Superior temporal gyrus (tissue), 1 donor: ENCODE measurements at regions not wholly inside any gene's neighbourhood (a gene's known extent, or its start where the extent isn't known, plus 50 kb on each side); places are given as distances from the start of the nearest gene placed in this dataset.
A peak's percentile ranks its signal among the peaks of the same experiment; 100 is the strongest.
"Not testable (repeated sequence)": the region's sequence is repeated elsewhere in the genome, so short reads cannot be mapped to it uniquely, and the experiment has no call there.

ENCODE experiments used
- DNase-seq: peaks from one replicate; pipeline ENCODE4 v3.0.0-alpha.2; 2016; ENCODE audit errors: extremely low spot score

- DNase-seq = no peak
Observed at GRCh38 chrX:129361576-129361975, 161.7 kb downstream of the SMARCA1 start.

- peak; percentile 45 for DNase-seq
Observed at GRCh38 chrX:129360175-129360574, 163.1 kb downstream of the SMARCA1 start.

GRCh38 chrX:129359269-129359668, 164.0 kb downstream of the SMARCA1 start:
- DNase-seq = no peak

GRCh38 chrX:129357428-129357827, 165.9 kb downstream of the SMARCA1 start:
- not testable (repeated sequence) for DNase-seq

DNA sequence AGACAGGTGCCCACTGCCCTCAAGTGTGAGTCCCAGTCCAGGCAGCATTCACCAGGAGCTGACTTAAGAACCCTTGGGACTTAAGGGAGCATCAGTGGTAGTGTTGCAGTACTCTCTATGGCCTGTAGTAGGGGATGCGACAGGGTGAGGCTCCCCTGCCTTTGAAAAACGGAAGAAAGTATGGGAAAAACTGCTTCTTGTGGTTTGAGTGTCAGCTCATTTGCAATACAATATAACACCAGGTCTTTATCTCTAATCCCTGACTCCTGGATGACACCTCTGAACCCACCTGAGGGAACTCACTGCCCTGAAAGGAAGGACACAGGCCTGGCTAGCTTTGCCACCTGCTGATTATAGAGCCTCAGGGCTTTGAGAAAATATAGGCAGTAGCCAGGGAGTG, 176.0 kb downstream of the SMARCA1 start:
- no peak for DNase-seq

- DNase-seq = no peak
Observed at GRCh38 chrX:129346574-129346973, 176.7 kb downstream of the SMARCA1 start.

DNA sequence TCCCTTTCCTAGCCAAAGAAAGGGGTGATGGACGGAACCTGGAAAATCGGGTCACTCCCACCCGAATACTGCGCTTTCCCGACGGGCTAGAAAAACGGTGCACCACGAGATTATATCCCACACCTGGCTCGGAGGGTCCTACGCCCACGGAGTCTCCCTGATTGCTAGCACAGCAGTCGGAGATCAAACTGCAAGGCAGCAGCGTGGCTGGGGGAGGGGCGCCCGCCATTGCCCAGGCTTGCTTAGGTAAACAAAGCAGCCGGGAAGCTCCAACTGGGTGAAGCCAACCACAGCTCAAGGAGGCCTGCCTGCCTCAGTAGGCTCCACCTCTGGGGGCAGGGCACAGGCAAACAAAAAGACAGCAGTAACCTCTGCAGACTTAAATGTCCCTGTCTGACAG, 186.0 kb downstream of the SMARCA1 start:
- DNase-seq = not testable (repeated sequence)

DNA sequence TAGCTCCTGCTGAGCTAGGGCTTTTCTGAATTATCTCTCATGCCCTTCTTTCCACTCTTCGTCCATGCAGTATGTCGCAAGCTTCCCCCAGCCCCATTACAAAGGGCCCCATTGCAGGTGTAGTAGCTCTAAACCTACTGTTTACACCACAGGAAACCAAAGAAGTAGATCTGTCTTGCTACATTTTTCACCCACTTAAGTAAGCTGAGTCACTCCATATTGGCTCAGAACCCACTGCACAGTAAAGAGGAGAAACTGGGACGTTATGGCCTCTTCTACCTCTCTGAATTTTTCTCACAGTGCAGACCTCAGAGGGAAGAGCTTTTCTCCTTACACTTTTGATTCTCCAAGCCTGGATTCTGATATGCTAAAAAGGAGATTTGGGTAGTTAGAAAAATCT, 200.2 kb downstream of the SMARCA1 start:
- DNase-seq = no peak

DNA sequence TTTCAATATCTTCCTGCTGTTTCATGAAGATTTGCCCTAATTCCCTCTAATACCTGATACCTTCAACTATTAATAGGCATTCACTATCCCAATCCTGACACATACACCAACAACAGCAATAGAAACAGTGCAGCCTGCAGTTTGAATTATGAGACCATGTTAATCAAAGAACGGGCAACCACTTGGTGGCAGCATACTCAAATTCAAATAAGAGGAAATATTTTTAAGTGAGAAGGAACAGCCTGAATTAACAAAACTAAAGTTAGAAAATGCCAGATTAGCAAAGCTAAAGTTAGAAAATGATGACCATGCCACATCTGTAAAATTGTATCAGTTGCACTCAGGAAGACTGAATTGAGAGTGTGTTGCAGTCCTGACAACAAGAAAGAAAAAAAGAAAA, 204.9 kb downstream of the SMARCA1 start:
- peak; percentile 14 for DNase-seq

GRCh38 chrX:129316461-129316860, 206.8 kb downstream of the SMARCA1 start:
- no peak for DNase-seq

GRCh38 chrX:129310000-129310399, 213.3 kb downstream of the SMARCA1 start:
- no peak for DNase-seq

DNA sequence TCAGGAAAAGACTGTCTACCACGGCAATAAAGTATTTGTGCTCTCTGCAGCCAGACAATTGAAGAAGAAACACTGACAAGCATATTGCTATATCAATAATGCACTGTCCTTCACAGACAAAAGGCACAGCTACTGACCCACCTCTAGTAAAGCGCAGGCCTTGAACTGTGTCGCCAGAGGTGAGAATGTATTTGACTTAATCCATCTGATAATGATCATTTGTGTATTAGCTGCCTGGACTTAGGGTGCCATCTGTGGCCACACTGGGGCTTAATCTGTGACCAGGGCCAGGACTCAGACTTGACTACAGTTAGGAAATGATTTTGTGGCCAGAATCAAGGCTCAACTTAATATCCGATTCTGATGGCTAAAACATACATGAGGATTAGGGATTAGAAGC, 260.4 kb downstream of the SMARCA1 start:
- DNase-seq = no peak

GRCh38 chrX:129255516-129255915, 267.8 kb downstream of the SMARCA1 start:
- DNase-seq = not testable (repeated sequence)

- DNase-seq = no peak
Observed at GRCh38 chrX:129249563-129249962, 273.7 kb downstream of the SMARCA1 start.

DNA sequence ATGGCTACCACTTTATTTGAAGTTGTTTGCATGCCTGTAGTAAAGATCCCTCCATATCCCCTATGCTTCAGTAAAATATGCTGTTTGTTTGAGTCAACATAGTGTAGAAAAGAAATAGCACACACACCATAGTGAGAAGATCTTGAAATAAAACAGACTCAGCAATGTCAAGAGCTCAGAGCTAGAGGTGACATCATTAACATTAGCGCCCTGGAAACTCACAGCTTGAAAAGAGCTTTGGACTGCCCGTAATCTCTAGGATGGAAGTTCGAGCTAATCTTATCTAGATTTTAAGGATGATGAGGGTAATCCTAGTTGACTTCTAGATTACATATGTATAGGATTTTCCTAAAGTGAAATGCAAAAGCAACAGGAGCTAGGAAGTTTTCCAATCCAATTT, 275.6 kb downstream of the SMARCA1 start:
- DNase-seq = no peak

DNA sequence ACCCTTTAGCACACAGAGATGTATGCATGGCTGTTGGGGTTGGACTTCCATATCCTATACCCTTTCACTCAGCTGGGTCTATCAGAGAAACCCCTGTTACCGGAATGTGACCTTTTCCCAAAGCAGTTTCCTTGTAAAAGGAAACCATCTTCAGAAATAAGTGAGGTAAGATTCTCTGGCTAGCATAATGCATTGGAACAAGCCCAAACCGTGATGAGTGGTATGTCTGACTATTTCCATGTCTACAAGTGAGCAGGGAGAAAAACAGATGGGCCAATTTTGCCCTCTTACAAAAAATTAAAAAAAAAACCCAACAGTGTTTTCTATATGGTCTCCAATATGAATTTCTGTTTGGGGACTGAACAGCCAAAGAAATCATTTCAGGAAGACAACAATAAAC, 283.9 kb downstream of the SMARCA1 start:
- DNase-seq = no peak

GRCh38 chrX:129238011-129238410, 285.3 kb downstream of the SMARCA1 start:
- DNase-seq = no peak

DNA sequence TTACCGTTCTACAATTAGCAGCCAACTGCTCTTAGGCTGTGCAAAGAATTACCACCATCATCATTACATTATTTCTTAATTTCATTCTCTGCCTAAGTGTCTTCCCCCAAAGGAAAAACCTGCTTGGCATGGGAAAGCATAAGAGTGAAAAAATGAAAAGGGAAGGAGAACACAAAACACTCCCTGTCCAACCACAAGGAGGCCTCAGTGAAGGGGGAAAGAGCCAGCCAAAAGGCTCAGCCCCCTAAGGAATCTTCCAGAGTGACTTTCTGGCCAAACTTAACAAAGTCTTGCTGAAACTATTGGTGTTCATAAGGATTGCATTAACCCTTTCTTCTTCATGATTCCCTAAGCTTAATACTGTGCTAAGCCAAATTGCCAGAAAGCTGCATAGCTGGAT, 287.4 kb downstream of the SMARCA1 start:
- DNase-seq = no peak

- DNase-seq = no peak
Observed at GRCh38 chrX:129233786-129234185, 289.5 kb downstream of the SMARCA1 start.

- no peak for DNase-seq
Observed at GRCh38 chrX:129230850-129231512, 292.3 kb downstream of the SMARCA1 start.

DNA sequence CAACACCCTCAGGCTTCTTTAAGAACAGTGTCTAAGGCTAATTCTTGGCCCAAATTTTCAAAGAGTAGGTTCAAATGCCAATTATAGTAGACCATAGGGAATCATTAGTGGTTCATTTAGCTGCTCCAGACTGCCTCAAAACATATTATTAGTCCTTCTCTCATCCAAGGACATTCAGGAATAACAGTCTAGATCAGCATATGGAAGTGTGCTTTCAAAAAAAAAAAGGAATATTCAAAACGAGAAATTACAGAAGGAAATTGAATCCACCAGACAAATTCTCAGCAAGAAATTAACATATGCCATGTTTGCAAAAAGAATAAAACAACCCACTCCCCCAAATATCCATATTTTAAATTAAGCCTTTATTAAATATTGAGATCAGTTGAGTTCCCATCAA, 293.1 kb downstream of the SMARCA1 start:
- no peak for DNase-seq

- no peak for DNase-seq
Observed at GRCh38 chrX:129227366-129227765, 295.9 kb downstream of the SMARCA1 start.

- DNase-seq = no peak
Observed at GRCh38 chrX:129193357-129193756, 329.9 kb downstream of the SMARCA1 start.

DNA sequence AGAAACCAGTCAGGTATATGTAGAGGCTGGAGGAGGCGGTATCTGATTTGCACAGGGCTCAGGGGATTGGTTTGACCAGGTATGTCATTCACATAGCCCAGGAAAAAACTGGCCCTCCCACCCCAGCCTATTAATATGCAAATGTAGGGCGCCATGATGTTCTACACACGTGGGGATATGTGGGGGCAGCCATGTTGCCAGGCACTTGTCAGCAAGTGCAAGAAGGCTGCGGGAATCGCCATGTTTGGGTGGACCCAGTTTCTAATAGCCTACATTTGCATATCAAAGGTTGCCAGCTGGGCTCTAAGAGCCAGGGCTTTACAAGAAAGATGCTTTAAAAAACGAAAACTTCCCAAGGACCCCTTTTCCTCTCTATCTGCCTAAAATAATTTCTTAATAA, 335.1 kb downstream of the SMARCA1 start:
- no peak for DNase-seq
